ENCODE measurements at regions not wholly inside any gene's neighbourhood (a gene's known extent, or its start where the extent isn't known, plus 50 kb on each side); places are given as distances from the start of the nearest gene placed in this dataset.

DNA sequence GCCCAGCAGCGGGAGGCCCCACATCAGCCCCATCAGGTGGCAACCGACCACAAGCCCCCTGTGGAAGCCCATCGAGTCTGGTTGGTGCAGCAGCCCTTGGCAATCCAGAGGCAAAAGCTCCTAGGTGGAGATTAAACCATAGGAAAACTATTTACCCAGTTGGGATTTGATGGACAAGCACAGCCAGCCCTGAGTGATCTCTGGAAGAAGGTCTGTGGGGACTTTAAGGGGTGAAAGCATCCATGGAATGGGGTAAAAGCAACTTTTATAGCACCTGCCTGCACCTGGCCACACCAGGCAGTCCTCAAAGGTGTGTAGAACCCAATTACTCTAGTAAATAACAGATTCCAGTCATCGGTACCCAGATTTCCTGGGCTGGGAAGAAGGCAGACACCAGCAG, 206.3 kb downstream of the IGSF11 start:
- Histone ChIP-seq H3K27me3 (no peaks in the 10 kb centered on the region), H3K36me3 (no peaks in the 10 kb centered on the region), H3K9me3 (no peaks in the 10 kb centered on the region), H3K27ac (no peak overlapping the region), H3K4me1 (no peaks in the 10 kb centered on the region), H3K4me3 (no peak overlapping the region)
- DNase-seq: no peak
- in situ Hi-C loops (cut with MboI; ENCODE audit: low pct_ligation_motif_present in 1 of 4, low pct_unique_long_range_greater_than_20kb in 1 of 4, low sequenced_read_pairs in 3 of 4) (no loop called here), intact Hi-C loops (cut with DNase I; ENCODE audit: low total_unique reads) (no loop called here)
- TF ChIP-seq EP300 (IDR thresholded peaks at IDR 0.05; ENCODE audit: low read depth) (no peak), POLR2A (IDR thresholded peaks at IDR 0.05) (no peak)
- TF ChIP-seq, protein P1, sequence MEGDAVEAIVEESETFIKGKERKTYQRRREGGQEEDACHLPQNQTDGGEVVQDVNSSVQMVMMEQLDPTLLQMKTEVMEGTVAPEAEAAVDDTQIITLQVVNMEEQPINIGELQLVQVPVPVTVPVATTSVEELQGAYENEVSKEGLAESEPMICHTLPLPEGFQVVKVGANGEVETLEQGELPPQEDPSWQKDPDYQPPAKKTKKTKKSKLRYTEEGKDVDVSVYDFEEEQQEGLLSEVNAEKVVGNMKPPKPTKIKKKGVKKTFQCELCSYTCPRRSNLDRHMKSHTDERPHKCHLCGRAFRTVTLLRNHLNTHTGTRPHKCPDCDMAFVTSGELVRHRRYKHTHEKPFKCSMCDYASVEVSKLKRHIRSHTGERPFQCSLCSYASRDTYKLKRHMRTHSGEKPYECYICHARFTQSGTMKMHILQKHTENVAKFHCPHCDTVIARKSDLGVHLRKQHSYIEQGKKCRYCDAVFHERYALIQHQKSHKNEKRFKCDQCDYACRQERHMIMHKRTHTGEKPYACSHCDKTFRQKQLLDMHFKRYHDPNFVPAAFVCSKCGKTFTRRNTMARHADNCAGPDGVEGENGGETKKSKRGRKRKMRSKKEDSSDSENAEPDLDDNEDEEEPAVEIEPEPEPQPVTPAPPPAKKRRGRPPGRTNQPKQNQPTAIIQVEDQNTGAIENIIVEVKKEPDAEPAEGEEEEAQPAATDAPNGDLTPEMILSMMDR (IDR thresholded peaks at IDR 0.05): no peak
- 76% methylated on average over 4 of the region's 4 CpGs; no CpG with 5 or more reads in 1 of the 2 donors for WGBS, 2 donors (ENCODE audit: low coverage in 1 of 2)

DNA sequence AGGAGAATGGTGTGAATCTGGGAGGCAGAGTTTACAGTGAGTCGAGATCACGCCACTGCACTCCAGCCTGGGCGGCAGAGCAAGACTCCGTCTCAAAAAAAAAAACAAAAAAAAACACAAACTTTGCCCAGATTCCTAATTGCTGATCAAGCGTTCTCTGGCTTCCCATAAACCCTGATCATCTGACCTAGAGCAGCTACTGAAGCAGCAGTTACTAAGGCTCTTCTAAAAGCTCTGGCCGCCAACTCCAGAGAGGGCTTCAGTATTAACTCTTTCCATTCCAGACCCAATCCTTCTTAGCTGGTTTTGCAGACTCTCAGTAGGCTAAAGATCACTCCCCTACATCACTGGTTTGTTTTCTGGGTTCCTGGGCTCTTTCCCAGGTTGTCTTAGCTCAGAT, 201.6 kb downstream of the IGSF11 start:
- 38 to 65% methylated on average over 2 to 6 of the region's 6 CpGs for WGBS, 2 donors (ENCODE audit: low coverage in 1 of 2)
- TF ChIP-seq POLR2A (IDR thresholded peaks at IDR 0.05) (no peak), POLR2AphosphoS5 (IDR thresholded peaks at IDR 0.05) (no peak), EP300 (IDR thresholded peaks at IDR 0.05; ENCODE audit: low read depth) (no peak)
- TF ChIP-seq, protein P1 (IDR thresholded peaks at IDR 0.05): no peak
- in situ Hi-C loops (cut with MboI; ENCODE audit: low pct_ligation_motif_present in 1 of 4, low pct_unique_long_range_greater_than_20kb in 1 of 4, low sequenced_read_pairs in 3 of 4): no loop called here

DNA sequence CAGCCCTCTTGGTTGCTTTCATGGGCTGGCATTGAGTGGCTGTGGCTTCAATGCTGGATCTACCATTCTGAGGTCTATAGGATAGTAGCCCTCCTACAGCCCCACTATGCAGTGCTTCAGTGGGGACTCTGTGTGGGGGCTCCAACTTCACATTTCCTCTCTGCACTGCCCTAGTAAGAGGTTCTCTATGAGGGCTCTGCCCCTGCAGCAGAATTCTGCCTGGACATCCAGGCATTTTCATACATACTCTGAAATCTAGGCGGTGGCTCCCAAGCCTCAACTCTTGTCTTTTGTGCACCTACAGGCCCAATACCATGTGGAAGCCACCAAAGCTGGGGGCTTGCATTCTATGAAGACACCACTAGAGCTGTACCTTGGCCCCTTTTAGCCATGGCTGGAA, 195.8 kb downstream of the IGSF11 start:
- WGBS, 2 donors (ENCODE audit: low coverage in 1 of 2): 94% methylated on average over 1 of the region's 1 CpG; no CpG with 5 or more reads in 1 of the 2 donors
- in situ Hi-C loops (cut with MboI; ENCODE audit: low pct_ligation_motif_present in 1 of 4, low pct_unique_long_range_greater_than_20kb in 1 of 4, low sequenced_read_pairs in 3 of 4): no loop called here
- H3K27me3 ChIP-seq: no peaks in the 10 kb centered on the region
- no peaks in the 10 kb centered on the region for H3K4me1 ChIP-seq
- no peak overlapping the region for H3K4me3 ChIP-seq
- no peaks in the 10 kb centered on the region for H3K36me3 ChIP-seq
- TF ChIP-seq POLR2A (IDR thresholded peaks at IDR 0.05) (no peak), POLR2AphosphoS5 (IDR thresholded peaks at IDR 0.05) (no peak)
- TF ChIP-seq, protein P1 (IDR thresholded peaks at IDR 0.05): no peak
- DNase-seq: no peak
- intact Hi-C loops (cut with DNase I; ENCODE audit: low total_unique reads): no loop called here
- peaks cover 23 to 26% of the 10 kb centered on the region in 2 donors for H3K9me3 ChIP-seq
- no peak overlapping the region for H3K27ac ChIP-seq

More for the DNA sequence above, 201.6 kb downstream of the IGSF11 start:
- Histone ChIP-seq H3K27me3 (no peaks in the 10 kb centered on the region), H3K4me1 (no peaks in the 10 kb centered on the region), H3K27ac (no peak overlapping the region), H3K36me3 (no peaks in the 10 kb centered on the region), H3K4me3 (no peak overlapping the region), H3K9me3 (no peaks in the 10 kb centered on the region)
- no peak for DNase-seq
- intact Hi-C loops (cut with DNase I; ENCODE audit: low total_unique reads): no loop called here

DNA sequence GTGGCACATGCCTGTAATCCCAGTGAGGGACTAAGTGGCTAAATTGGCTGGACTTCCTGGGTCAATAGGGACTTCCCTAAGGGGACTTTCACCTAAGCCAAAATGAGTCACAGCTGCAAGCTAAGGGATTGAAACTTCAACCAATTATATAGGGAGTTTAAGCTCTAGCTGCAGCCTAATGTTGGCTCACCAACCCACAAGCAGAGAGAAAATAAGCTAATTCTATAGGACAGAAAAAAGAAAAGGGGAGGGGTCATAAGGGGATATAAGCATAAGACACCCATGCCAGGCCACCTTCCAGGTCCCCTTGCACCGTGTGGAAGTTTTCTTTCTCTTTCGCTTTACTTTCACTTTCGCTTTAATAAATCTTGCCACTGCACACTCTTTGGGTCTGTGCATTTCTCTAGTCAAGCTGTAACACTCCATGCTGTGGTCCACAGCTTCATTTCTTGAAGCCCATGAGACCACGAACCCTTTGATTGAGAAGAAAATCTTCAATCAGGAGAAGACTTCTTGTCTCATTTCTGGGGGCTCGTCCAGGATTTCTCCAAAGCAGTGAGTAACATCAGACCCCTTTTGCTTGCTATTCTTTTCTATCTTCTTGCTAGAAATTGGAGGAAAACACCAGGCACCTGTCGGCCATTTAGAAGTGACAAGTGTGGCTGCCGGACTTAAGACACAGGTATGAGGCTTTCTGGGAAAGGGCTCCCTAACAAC, 192.3 kb downstream of the IGSF11 start:
- peaks cover 23 to 26% of the 10 kb centered on the region in 2 donors for H3K9me3 ChIP-seq
- no peaks in the 10 kb centered on the region for H3K27me3 ChIP-seq
- H3K4me3 ChIP-seq: no peak overlapping the region
- in situ Hi-C loops (cut with MboI; ENCODE audit: low pct_ligation_motif_present in 1 of 4, low pct_unique_long_range_greater_than_20kb in 1 of 4, low sequenced_read_pairs in 3 of 4): no loop called here
- intact Hi-C loops (cut with DNase I; ENCODE audit: low total_unique reads): no loop called here
- no peak for TF ChIP-seq POLR2AphosphoS5 (IDR thresholded peaks at IDR 0.05)
- DNase-seq: no peak
- H3K27ac ChIP-seq: no peak overlapping the region
- no peaks in the 10 kb centered on the region for H3K36me3 ChIP-seq
- WGBS, 2 donors (ENCODE audit: low coverage in 1 of 2): 92 to 93% methylated on average over 7 of the region's 7 CpGs
- H3K4me1 ChIP-seq: no peaks in the 10 kb centered on the region

DNA sequence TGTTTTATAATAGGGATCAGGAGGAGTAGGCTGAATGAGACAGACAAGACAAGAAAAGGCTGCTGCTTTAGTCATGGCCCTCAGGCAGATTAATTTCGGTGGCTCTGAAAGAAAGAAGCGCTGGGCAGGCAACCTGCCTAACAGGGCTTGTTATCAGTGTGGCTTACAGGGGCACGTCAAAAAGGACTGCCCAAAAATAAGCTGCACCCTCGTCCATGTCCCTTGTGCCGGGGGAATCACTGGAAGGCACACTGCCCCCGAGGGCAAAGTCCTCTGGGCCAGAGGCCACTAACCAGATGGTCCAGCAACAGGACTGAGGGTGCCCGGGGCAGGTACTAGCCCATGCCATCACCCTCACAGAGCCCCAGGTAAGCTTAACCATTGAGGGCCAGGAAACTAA, 188.5 kb downstream of the IGSF11 start:
- in situ Hi-C loops (cut with MboI; ENCODE audit: low pct_ligation_motif_present in 1 of 4, low pct_unique_long_range_greater_than_20kb in 1 of 4, low sequenced_read_pairs in 3 of 4) (no loop called here), intact Hi-C loops (cut with DNase I; ENCODE audit: low total_unique reads) (no loop called here)
- TF ChIP-seq POLR2AphosphoS5 (IDR thresholded peaks at IDR 0.05) (no peak), EP300 (IDR thresholded peaks at IDR 0.05; ENCODE audit: low read depth) (no peak), POLR2A (IDR thresholded peaks at IDR 0.05) (no peak)
- TF ChIP-seq, protein P1 (IDR thresholded peaks at IDR 0.05): no peak
- 84% methylated on average over 7 of the region's 7 CpGs; no CpG with 5 or more reads in 1 of the 2 donors for WGBS, 2 donors (ENCODE audit: low coverage in 1 of 2)
- H3K27me3 ChIP-seq: no peaks in the 10 kb centered on the region
- H3K9me3 ChIP-seq: peaks cover 18 to 26% of the 10 kb centered on the region in 2 donors
- H3K36me3 ChIP-seq: no peaks in the 10 kb centered on the region
- H3K27ac ChIP-seq: no peak overlapping the region
- no peak for DNase-seq
- no peak overlapping the region for H3K4me3 ChIP-seq
- H3K4me1 ChIP-seq: no peaks in the 10 kb centered on the region

Data from transverse colon (tissue), 4 donors.